ENCODE measurements at regions not wholly inside any gene's neighbourhood (a gene's known extent, or its start where the extent isn't known, plus 50 kb on each side); places are given as distances from the start of the nearest gene placed in this dataset.
"Not testable (repeated sequence)": the region's sequence is repeated elsewhere in the genome, so short reads cannot be mapped to it uniquely, and the experiment has no call there.

DNA sequence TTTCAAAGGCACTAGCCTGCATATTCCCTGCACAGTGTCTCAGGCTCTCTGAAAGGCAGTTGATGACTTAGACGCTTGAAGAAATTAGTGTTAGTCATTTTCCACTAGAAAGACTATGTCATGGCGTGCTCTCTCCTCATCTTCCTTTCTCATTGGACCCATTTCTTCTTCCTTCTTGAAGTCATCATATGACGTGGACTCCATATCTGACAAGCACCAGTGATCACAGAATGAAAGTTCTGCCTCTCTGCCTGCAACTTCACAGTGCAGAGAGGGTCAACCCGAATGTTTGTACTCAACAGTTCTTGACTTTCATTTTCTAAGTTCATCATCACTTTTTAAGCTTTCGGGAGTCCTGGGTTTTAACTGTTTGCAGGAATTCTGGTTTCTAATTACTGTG lies 63.7 kb upstream of the CYRIA start:
- DNase-seq (ENCODE audit: low spot score), result no peak

DNA sequence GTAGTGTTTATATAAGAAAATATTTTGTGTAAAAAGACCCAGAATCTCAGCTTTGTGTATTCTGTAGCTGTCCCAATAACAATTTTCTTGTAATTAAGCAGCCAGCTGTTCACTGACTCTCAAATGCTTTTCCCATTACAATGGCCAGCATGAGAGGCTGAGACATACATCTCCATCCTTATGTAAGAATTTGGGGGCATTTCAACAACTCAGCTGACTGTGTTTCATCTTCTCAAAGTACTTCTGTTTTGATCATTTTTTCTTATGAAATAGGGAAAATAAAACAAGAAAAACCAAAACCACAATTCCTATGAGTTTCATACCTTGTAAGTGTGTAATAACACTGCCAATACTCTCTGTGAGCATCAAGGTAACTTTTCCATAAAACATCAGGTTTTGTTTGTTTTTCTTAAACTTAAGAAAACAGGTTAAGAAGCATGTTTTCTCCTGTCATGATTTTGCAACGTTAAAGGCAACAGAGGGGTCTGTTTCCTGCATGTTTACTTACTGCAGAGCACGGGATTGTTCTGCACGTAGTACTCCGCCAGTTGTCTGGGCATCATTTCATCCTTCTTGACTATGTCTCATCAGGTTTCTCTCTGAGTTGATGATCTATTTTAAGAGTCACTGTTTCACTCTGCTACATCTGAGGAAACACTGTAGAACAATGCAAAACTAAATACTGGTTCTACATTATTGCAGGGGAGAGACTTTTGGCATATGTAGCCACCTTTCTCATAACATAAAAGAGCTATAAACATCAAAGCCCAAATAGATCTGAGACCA lies 62.9 kb upstream of the CYRIA start:
- DNase-seq (ENCODE audit: low spot score), result no peak

GRCh38 chr2:16727849-16728248 lies 62.2 kb upstream of the CYRIA start:
- DNase-seq (ENCODE audit: low spot score), result not testable (repeated sequence)

GRCh38 chr2:16727256-16727655 lies 61.6 kb upstream of the CYRIA start:
- no peak for DNase-seq (ENCODE audit: low spot score)

- DNase-seq (ENCODE audit: low spot score), result no peak
These were observed 60.9 kb upstream of the CYRIA start for GRCh38 chr2:16726577-16726976.

DNA sequence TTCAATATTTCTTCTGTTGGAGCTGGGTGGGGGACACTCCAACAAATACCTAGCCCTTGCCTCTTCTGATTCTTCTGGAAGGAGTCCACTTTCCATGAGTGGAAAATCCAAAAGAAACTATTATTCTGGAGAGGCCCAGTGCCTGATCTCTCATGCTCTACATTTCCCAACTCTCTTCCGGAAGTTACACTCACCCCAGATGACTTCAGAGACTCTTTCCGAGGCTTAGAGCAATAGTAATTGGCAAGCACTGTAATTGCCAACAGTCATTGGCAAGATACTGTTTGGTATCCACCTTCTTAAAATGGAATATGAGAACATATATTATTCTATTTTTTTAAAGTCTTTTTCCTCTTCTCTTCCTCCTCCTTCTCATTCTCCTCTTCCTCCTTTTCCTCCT lies 60.5 kb upstream of the CYRIA start:
- no peak for DNase-seq (ENCODE audit: low spot score)

DNA sequence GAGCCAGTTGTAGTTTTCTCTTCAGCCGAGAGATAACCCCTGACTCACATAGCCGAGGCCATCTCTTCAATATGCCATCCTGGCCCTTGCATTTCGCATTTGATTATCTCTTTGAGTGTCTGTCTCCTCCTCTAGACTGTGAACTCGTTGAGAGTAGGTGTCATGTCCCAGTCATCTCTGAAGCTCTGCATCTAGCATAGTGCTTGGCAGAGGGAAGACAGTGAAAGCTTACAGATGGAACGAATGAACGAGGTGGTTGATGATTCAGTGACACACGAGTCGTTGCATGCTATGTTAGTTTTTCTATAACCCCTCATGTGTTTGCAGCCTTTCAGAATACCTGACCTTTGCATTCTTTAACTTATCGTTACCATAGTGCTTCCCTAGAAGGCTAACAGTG lies 59.9 kb upstream of the CYRIA start:
- no peak for DNase-seq (ENCODE audit: low spot score)

DNA sequence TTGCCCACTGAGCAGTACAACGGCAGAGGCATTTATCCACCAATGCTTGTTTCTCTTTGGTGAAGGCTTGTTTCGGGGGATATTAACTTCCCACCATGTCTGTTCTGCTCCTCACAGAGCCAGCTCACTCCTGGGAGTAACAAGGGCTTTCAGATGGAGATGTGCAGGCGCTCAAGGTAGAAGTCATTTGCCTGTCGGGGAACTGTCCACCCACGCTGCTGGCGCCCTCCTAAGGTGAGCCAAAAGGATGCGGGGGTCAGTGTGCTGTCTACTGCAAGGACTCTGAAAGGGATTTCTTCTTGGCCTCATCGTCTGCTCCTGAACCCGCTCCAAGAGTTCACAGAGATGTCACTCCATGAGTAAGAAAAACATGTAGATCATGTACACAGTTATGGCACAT lies 57.0 kb upstream of the CYRIA start:
- no peak for DNase-seq (ENCODE audit: low spot score)

GRCh38 chr2:16722126-16722525 lies 56.5 kb upstream of the CYRIA start:
- DNase-seq (ENCODE audit: low spot score), result no peak

GRCh38 chr2:16721529-16721928 lies 55.9 kb upstream of the CYRIA start:
- not testable (repeated sequence) for DNase-seq (ENCODE audit: low spot score)

GRCh38 chr2:16720737-16721136 lies 55.1 kb upstream of the CYRIA start:
- not testable (repeated sequence) for DNase-seq (ENCODE audit: low spot score)

GRCh38 chr2:16719485-16719808 lies 53.8 kb upstream of the CYRIA start:
- DNase-seq (ENCODE audit: low spot score), result no peak

DNA sequence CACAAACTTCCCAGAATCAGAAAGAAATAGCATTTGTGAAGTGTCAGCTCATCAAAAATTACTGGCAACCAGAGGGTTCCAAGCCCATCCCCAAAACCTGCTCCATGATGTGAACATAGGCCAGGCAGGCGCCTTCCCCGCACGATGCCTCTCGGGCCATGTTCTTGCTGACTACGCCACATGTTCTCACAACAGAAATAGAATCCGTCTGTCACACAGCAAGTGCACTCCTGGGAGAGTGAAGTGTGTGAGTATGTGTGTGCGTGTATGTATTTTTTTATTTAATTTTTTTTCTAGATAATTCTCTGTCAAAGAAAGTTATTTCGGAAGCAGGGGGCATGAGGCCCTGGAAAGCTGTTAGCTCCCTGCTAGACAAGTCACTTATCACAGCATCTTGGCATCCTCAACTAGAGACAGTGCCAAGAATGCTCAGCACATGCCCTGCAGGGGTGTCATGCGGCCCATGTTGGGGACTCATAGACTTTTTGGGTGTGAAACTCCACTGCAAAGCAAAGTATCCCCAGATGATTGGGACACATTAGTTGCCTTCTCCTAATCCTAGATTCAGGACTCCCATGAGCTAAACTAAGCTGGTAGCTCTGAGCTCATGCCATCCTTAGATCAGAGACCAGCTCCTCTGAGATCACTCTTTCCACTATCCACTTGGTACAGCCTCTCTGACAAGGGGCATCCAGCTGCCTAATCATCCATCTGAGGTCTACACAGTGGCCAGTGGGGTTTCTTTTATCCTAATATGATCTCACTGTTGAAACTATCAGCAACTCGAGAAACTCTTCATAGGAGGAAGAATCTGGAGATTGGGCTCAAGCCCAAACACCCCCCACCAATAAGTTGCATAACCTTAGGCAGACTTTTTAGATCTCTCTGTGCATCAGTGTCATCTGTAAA lies 53.2 kb upstream of the CYRIA start:
- no peak for DNase-seq (ENCODE audit: low spot score)

DNA sequence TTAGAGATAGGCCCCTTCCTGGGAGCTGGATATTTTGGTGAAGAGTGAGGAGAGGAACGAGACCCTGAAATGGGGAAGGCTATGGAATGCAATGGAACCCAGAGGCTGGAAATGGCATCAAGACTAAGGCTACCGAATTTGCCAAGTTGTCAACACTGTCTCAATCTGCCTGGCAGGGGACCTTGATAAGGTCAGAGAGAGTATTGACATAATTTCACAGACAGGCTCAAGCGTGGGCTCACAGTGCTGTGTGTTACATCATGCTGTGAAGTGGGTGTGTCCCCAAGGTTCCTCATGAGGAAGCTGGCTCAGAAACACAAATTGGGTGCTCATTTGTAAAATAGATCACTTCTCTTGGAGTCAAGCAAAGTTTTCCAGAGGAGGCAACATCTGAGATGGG lies 51.8 kb upstream of the CYRIA start:
- no peak for DNase-seq (ENCODE audit: low spot score)

- no peak for DNase-seq (ENCODE audit: low spot score)
These were observed 51.3 kb upstream of the CYRIA start for GRCh38 chr2:16716944-16717343.

DNA sequence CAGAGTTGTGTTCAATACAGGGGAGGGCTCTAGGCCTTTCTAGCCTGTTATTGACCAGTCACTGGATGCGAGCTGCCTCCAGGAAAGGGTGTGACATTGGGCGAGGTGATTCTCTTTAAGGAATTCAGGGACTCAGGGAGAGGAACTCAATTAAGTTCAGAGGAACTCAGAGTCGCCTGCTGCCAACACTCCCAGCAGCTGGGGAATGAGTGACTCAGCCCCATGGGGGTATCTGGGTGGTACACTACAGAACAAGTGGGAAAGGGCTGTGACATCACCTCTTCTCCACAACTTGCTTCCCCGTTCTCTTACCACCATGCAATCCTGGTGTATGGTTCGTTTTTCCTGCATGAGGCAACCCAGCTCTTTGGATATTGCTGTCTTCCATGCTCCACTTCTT lies 50.4 kb upstream of the CYRIA start:
- DNase-seq (ENCODE audit: low spot score), result no peak

Data from ureter (tissue), 1 donor.